ENCODE measurements at regions not wholly inside any gene's neighbourhood (a gene's known extent, or its start where the extent isn't known, plus 50 kb on each side); places are given as distances from the start of the nearest gene placed in this dataset.

GRCh38 chr1:223035724-223036478, 107.1 kb downstream of the TLR5 start:
- TF ChIP-seq POLR2AphosphoS5 (IDR thresholded peaks at IDR 0.05) (no peak), POLR2A (IDR thresholded peaks at IDR 0.05) (no peak), EP300 (IDR thresholded peaks at IDR 0.05) (no peak)
- TF ChIP-seq, protein P1, sequence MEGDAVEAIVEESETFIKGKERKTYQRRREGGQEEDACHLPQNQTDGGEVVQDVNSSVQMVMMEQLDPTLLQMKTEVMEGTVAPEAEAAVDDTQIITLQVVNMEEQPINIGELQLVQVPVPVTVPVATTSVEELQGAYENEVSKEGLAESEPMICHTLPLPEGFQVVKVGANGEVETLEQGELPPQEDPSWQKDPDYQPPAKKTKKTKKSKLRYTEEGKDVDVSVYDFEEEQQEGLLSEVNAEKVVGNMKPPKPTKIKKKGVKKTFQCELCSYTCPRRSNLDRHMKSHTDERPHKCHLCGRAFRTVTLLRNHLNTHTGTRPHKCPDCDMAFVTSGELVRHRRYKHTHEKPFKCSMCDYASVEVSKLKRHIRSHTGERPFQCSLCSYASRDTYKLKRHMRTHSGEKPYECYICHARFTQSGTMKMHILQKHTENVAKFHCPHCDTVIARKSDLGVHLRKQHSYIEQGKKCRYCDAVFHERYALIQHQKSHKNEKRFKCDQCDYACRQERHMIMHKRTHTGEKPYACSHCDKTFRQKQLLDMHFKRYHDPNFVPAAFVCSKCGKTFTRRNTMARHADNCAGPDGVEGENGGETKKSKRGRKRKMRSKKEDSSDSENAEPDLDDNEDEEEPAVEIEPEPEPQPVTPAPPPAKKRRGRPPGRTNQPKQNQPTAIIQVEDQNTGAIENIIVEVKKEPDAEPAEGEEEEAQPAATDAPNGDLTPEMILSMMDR (IDR thresholded peaks at IDR 0.05), result no peak

Measured in suprapubic skin (tissue), 4 donors.